ENCODE measurements at regions not wholly inside any gene's neighbourhood (a gene's known extent, or its start where the extent isn't known, plus 50 kb on each side); places are given as distances from the start of the nearest gene placed in this dataset.
A peak's percentile ranks its signal among the peaks of the same experiment; 100 is the strongest.

DNA sequence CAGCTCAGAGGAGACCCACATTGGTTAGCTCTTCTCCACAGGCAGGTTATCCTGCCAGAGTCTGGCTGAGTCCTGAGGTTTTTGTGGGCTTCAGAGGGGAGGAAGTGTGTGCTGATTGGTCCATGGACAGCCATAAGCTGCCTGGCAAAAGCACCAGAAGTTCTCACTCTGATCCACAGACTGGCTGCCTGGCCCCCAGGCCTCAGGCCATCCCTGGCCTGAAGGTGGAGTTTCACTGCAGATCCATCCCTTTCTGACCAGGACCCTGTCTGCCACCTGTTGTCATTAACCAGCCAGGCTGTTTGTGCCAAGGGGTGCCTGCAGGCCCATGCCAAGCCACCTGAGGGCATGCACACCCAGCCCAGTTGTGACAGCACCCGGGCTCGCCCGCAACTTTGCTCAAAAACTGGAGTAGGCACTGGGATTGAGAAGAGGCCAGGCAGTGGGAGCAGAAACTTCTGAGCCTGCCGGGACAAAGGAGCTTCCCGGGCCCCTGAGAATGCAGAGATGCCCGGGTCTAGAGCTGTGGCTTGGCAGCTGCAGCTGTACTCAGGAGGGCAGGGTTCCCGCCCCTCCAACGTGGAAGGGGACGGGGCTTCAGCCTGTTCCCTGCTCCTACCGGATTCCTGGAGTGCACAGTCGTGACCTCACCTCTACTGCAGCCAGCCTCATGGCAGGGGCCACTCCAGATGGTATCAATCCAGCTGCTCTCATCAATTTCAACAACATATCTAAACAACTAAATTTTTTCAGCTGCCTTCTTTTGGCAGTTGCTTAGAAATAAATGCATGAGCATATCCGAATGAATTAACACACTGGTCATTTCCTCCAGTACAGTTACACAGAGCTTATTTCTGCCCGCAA, 1277.3 kb downstream of the SLC16A7 start:
- no peak for DNase-seq (ENCODE audit: low spot score)

DNA sequence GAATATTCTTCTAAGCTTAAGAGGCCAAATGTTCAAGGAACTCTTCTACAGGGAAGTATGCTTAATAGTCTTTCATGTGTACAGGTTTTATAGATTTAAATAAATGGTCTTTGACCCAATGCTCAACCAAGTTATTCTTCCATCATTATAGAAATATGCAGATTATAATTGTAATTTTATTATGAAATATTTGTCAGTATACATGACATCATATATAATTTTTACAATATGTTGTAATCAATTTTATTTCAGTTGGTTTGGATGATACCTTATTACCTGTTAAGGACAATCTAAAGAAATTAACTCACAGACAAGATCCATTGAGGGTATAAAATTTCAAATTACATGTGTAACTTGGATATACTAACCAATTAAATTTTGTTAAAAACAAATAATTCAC, 1278.3 kb downstream of the SLC16A7 start:
- no peak for DNase-seq (ENCODE audit: low spot score)

DNA sequence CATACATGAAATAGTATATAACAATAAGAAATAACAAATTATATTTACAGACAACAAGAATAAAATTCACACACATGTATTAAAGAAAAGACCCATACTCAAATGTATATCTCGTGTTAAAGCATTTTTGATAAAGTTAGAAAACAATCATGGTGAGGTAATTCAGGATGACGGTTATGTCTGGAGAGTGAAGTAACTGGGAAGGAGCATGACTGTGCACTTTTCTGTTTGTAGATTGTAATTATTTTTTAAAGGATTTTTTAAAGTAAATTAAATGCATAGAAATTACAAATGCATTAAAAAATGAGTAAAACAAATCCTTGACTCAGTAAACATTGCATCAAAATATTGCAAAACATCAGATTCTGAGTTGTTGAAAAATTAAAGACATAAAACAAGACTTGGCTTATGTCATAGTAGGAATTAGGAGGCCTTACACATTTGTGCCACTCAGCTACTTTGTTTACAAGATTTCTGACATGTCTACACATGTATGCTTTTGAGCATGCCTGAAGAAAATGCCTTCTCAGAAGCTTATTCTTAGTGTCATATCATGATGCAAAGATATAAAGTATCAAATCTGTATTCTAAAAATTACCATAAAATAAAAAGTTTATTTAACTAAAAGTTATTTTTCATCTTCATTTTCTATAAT, 1325.1 kb downstream of the SLC16A7 start:
- no peak for DNase-seq (ENCODE audit: low spot score)

DNA sequence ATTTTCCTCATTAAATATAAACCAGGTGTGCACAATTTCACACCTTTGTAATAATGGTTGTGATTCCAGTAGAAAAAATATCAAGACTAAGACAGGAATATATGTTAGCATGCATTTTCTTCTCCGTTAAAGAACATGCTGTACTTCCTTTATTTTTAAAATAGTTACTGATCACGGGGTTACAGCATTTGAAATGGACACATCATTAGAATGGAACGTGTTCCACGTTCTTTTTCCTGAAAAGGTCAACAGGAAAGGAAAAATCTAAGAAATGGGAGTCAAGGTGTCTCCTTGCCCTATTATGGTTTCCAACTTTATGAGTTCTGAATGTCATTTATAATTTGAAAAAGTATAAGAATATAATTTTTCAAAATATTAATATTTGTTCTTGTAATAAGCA, 1325.7 kb downstream of the SLC16A7 start:
- no peak for DNase-seq (ENCODE audit: low spot score)

DNA sequence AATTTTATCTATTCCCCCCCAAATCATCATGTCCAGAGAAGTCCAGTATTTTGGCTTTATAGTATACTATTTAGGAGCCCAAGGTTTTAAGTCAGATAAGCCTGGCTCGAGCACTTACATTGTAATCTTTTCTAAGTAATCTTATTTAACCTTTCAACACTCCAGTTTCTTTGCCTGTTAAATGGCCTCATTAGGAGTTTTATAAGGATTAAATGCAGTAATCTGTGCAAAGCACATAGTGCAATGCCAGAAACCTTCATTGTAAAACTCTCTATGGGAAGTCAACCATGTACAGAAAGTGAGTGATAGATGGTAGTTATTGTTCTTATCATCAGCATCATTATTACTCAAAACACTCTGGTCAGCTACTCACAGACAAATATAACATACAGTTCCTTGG, 1330.4 kb downstream of the SLC16A7 start:
- DNase-seq (ENCODE audit: low spot score): no peak

DNA sequence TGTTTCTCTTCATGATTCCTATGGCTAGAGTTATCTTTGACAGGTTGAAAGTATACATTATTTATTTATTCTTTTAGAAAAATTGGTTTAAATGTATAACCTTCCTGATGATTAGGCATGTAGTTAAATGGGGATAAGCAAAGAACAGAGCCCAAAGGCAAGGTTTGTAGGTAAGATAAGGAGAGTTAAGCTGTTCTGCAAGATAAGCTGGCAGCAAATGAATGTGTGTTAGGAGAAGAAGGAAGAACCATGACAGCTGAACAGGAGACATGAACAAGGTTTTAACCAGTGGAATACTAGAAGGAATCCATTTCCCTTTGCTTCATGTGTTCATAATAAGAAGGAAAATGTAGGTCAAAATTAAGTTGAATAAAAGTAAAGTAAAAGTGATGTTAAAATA, 1330.1 kb upstream of the USP15 start:
- DNase-seq (ENCODE audit: low spot score): no peak

DNA sequence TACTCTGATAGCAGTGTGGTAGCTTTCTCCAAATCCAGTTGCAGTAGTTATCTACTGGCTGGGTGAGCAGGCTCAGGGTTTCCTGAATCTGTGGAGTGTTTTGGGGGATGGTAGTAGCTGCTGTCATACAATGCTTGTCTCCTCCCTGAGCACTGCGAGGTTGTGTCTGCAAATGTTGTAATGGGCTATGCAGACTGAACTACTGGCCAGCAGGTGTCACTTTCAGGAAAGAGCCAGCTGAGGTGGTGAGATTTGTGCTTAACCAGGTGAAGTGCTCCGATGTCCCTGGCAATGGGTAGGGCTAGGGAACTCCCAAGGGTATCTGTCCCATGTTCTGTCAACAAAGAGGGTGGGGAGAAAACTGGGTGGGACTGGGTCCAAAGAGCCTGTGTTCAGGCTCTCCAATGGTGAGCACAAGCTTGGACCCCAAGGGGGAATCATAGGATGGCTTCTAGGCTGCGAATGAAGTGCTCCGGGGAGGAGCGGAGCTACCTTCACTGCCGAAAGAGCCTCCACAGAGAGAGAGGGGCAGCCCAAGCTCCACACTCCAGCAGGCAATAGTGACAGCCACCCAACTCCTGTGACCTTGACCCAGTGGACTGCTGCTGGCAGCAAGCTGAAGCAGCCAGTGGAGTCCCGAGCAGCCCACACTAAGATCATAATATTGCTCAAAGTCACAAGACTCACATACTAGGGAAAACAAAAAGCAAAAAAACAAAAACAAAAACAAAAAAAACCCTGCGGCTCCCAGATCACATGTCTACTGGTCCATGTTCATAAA, 1324.0 kb upstream of the USP15 start:
- DNase-seq (ENCODE audit: low spot score): no peak

DNA sequence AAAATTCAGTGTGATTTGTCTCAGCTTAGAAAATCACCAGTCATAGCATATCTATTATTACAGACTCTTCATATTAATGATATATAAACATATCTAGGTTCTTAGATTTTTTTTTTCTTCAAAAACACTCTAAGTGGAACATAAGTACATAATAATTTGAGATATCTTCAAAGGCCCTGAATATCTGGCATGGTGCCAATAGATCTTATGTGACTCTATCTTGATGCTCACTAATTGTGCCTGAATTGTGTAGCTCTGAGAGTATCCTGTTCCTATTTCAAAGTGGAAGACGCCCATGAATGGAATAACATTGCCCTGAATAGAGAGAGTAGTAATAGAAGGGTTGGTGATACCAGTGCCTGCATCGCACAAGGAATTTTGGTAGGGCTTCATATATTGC, 1312.7 kb upstream of the USP15 start:
- no peak for DNase-seq (ENCODE audit: low spot score)

DNA sequence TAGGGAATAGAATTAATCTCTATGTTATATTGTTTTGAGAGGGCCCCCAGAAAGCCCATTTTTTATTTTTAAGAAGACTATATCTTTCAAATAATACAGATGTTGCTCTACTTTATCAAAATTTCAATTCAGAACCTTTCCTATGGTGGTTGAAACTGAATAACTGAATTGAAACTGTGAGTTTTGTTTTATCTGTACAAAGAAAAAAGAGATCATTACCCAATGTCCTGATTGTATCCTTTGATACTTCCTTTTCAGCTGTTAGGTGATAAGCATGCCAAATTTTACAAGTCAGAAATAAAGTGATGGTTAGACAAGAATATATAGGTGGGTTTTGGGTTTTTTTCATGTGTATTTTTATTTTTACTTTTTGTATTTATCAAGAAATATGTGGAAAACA, 1293.1 kb upstream of the USP15 start:
- DNase-seq (ENCODE audit: low spot score): no peak

DNA sequence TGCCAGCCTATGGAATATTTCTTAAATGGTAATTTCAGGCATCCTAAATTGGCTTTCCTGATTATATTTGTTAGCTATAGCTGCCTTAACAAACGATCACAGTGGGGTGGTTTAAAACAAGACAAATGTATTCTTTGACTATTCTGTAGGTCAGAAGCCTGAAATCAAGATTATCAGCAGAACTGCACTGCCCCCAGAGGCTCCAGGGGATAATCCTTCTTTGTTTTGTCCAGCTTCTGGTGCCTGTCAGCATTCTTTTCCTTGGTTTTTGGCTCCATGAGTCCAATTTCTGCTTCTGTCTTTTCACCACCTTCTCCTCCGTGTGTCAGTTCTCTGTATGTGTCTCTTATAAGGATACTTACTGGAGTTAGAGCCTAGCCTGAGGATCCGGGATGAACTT, 1282.2 kb upstream of the USP15 start:
- no peak for DNase-seq (ENCODE audit: low spot score)

DNA sequence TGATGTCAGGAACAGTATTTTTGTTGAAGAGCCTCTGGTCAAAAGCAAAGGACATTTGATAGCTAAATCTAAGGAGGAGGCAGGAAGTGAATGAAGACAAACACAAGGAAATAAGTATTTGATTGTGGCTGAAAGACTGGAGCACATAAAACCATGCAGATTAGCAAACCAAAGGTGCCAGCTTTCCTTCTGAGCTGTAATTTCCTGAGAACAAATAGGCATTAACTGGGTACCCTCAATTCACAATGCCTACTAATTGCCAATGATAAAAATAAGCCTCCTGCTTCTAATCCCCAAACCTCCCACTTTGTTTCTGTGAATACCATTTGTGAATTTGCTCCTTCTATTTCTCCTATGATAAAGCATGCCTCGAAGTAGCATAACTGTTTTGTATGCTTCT, 1279.6 kb upstream of the USP15 start:
- DNase-seq (ENCODE audit: low spot score): peak; percentile 15

DNA sequence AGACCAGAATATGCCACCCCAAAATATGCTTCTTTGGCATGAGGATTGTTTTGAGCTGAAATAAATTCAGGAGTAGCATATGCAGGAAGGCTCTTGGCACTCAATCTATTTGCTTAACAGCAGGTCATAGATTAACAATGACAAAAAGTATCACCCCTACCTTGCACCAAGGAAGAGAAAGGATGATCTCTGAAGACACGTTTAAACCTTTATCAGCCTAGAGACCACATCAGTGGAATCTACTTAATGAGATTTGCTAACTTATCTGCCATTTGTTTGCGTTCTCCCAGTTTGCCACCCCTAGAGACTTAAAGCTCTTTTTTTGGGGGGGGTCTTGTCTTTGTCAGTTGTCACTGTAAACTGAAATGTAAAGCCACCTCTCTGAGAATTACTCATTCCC, 1278.7 kb upstream of the USP15 start:
- DNase-seq (ENCODE audit: low spot score): no peak

DNA sequence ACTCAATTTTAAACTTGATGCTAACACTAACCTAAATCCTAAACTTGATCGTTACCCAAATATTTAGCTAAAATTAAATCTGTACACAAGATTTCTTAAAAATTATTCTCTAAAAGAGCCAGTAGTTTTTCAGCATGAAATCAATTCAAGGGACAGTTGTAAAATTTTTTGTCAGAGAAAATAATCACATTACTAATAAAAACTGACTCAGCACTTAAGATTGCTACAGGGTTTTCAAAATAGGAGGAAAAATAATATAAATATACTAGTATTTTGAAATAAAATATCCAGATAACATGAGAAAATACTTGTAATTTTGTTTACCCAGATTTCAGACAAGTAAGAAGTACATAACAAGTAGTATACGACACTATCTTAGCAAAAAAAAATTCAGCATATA, 1268.1 kb upstream of the USP15 start:
- DNase-seq (ENCODE audit: low spot score): no peak

DNA sequence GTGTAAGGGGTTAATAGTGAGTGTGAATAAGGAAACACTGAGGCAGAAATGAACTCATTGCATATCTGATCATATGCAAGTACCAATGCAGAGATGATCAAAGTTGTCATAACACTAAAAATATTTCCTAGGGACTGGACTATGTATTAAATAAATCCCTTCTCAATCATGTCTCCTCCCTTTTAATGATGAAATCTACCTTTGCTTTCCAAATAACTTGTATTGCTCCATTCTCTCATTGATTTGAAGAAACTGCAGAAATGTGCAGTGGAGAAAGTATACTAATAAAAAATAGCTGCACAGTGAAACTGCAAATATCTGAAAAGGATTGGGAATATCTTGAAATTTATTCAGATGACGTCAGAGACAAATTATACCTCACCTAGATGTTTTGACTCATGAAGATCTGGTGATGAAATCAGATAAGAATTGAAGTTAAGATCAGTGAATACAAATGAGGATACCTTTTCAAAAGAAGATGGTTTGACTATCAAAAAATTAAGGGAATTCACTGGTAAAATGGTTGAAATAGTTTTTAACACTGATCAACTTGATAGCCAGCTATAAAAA, 1264.9 kb upstream of the USP15 start:
- DNase-seq (ENCODE audit: low spot score): no peak

DNA sequence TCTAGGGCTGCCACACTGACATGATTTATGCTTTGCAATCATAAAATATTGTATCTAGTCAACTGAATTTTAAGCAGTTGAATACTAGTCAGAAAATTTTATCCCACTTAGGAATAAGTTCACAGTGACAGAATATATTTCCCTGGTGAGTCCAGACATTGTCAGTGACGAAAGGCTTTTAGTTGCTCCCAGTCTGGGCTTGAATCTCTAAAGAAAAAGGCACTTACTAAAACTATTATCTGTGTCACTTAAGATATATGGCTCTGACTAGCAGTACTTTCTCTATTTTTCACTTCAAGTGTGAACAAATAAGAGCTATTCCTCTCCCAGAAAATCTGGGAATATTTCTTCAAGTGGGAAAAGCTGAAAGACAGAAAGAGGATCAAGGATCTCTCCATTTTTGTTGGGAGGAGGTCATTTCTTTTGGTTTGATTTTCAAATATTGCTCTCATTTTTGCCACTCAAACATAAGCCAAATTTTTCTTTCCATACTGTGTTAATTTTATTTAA, 1262.3 kb upstream of the USP15 start:
- DNase-seq (ENCODE audit: low spot score): no peak

DNA sequence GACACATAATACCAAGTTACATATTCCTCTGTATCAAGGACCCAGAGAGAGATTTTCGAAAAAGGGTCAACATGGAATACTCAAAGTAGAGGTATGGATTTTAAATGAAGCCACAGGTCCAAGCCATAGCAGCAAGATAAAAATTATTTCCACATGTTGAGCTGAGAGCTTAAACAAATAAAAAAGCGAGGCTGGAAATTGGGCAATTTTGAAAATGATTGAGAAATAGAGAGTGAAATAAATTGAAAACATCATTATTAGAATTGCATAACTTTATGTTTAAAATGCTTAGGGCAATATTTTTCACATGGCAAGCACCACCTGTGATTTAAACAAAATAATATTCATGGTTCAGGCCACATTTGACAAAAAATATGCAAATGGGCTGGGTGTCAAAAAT, 1251.0 kb upstream of the USP15 start:
- no peak for DNase-seq (ENCODE audit: low spot score)

DNA sequence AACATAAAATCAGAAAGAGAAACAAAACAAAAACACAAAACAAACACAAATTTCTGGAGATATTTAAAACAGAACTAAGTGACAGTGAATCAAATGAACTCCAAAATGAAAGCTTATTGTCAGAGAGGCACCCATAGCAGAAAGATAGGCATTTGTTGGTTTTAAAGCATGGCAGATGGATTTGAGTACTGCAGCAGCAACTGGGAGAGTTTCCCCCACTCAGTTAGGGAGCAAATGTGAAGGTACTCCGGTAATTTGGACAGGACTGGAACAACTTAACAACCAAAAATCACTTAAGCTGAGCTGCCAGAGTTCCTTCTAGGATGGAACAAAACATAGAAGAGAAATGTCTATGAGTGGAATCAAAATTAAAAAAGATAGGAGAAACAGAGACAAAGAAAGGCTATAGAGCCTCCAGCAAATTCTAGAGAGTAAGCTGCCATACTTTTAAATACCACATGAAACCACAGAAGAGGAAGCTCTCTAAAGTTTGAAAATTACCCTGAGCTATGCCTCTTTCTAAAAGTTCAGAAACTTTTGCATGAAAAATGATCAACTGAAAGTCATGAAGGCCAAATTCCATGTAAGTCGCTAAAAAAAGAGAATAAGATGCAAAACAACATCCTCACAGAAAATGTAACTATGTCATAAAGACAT, 1248.3 kb upstream of the USP15 start:
- DNase-seq (ENCODE audit: low spot score): no peak

DNA sequence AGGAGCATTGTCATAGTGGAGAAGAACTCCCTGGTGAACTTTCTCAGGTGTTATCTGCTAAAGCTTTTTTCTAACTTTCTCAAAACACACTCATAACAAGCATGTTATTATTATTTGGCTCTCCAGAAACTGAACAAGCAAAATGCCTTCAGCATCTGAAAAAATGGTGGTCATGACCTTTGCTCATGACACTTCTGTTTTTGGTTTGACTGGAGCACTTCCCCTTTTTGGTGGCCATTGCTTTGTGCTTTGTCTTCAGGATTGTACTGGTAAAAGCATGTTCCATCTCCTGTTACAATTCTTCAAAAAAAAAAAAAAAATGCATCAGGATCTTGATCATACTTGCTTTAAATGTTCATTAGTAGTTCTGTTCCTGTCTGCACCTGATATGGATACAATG, 1241.6 kb upstream of the USP15 start:
- no peak for DNase-seq (ENCODE audit: low spot score)

DNA sequence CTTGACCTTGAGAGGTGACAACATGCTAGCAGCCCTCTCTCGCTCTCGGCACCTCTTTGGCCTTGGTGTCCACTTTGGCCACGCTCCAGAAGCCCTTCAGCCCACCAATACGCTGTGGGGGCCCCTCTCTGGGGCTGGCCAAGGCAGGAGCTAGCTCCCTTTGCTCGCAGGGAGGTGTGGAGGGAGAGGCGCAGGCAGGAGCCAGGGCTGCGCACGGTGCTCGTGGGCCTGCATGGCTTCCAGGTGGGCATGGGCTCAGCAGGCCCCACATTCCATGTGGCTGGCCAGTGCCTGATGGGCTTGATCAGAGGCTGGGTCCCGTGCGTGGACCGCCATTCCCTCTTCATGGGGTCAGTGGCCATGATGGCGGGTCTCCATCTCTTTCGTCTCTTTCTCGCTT, 1237.0 kb upstream of the USP15 start:
- DNase-seq (ENCODE audit: low spot score): no peak

DNA sequence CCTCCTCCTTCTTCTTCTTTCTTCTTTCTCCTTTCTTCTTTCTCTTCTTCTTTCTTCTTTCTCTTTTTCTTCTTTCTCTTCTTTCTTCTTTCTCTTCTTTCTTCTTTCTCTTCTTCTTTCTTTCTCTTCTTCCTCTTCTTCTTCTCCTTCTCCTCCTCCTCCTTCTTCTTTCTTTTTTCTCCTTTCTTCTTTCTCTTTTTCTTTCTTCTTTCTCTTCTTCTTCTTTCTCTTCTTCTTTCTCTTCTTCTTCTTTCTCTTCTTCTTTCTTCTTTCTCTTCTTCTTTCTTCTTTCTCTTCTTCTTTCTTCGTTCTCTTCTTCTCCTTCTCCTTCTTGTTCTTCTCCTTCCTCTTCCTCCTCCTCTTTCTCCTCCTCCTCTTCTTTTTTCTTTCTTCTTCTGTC, 1230.7 kb upstream of the USP15 start:
- no peak for DNase-seq (ENCODE audit: low spot score)

DNA sequence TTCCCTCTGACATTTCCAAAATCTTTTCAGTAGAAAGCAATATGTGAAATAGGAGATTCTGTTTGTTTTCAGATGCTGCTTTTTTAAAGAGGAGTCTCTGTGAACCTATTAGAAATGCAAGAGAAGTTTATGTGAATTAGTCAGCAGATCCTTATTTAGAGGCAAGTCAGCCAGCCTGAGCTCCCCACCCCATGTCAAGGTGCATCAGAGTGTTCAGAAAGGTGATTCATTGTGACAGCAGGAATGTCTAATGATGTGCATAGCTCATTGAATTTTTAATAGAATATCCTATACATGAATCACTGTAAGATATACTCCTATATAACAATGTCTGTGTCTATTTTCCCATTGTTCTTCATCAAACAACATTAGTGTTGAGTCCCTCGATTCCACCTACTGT, 1222.4 kb upstream of the USP15 start:
- no peak for DNase-seq (ENCODE audit: low spot score)

DNA sequence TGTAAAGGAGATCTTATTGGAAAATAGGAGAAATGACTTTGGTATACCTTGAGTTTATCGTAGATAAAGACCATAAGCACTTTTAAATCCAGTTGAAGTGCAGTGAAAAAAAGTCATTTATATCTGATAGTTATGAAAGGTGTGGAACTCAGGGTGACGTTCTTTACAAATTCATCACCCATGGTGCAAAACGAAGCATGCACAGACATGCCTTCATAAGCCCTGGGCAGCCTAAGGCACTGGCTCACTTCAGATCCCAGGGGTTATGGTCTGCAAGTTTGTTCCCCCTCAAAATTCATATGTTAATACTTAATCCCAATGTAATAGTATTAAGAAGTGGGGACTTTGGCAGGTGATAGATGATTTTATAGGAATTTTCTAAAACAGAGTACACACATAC, 1216.4 kb upstream of the USP15 start:
- DNase-seq (ENCODE audit: low spot score): no peak

Data from Ammon's horn (tissue), 1 donor.